NCI-H1105 treated with DMSO at 0.1 percent for 48 hours (cell line): ENCODE measurements at regions not wholly inside any gene's neighbourhood (a gene's known extent, or its start where the extent isn't known, plus 50 kb on each side); places are given as distances from the start of the nearest gene placed in this dataset.
"Not testable (repeated sequence)": the region's sequence is repeated elsewhere in the genome, so short reads cannot be mapped to it uniquely, and the experiment has no call there.

Source experiments
- DNase-seq: peaks from one replicate; lab custom pipeline; 2025; lab: John Stamatoyannopoulos, UW

- no peak for DNase-seq
These were observed 383.4 kb downstream of the MLLT3 start for GRCh38 chr9:20238921-20239320.

- DNase-seq = no peak
These were observed 384.6 kb downstream of the MLLT3 start for GRCh38 chr9:20237686-20238085.

- DNase-seq = peak; percentile 73
These were observed 385.6 kb downstream of the MLLT3 start for GRCh38 chr9:20236676-20237075.

- not testable (repeated sequence) for DNase-seq
These were observed 387.1 kb downstream of the MLLT3 start for GRCh38 chr9:20235206-20235605.

GRCh38 chr9:20228096-20228495, 394.2 kb downstream of the MLLT3 start:
- no peak for DNase-seq

- DNase-seq = no peak
These were observed 395.0 kb downstream of the MLLT3 start for GRCh38 chr9:20227166-20227874.

- no peak for DNase-seq
These were observed 396.0 kb downstream of the MLLT3 start for GRCh38 chr9:20226345-20226744.

GRCh38 chr9:20225826-20226225, 396.5 kb downstream of the MLLT3 start:
- DNase-seq = no peak

GRCh38 chr9:20224756-20225155, 397.5 kb downstream of the MLLT3 start:
- DNase-seq = no peak

- no peak for DNase-seq
These were observed 402.0 kb downstream of the MLLT3 start for GRCh38 chr9:20220286-20220685.

- DNase-seq = no peak
These were observed 402.9 kb downstream of the MLLT3 start for GRCh38 chr9:20219437-20219836.

GRCh38 chr9:20217596-20217995, 404.7 kb downstream of the MLLT3 start:
- DNase-seq = no peak

GRCh38 chr9:20216438-20216837, 405.9 kb downstream of the MLLT3 start:
- DNase-seq = no peak

GRCh38 chr9:20215552-20215951, 406.7 kb downstream of the MLLT3 start:
- DNase-seq = no peak

GRCh38 chr9:20212806-20213205, 409.5 kb downstream of the MLLT3 start:
- DNase-seq = no peak

- DNase-seq = no peak
These were observed 412.6 kb downstream of the MLLT3 start for GRCh38 chr9:20209391-20210340.

GRCh38 chr9:20208961-20209371, 413.3 kb downstream of the MLLT3 start:
- no peak for DNase-seq

GRCh38 chr9:20208226-20208625, 414.1 kb downstream of the MLLT3 start:
- DNase-seq = no peak

- DNase-seq = no peak
These were observed 415.1 kb downstream of the MLLT3 start for GRCh38 chr9:20207176-20207575.

GRCh38 chr9:20205821-20206220, 416.5 kb downstream of the MLLT3 start:
- no peak for DNase-seq

GRCh38 chr9:20200991-20201431, 412.2 kb upstream of the SLC24A2 start:
- no peak for DNase-seq

GRCh38 chr9:20200581-20200980, 411.7 kb upstream of the SLC24A2 start:
- no peak for DNase-seq

GRCh38 chr9:20199111-20199510, 410.3 kb upstream of the SLC24A2 start:
- no peak for DNase-seq
